ENCODE measurements at regions not wholly inside any gene's neighbourhood (a gene's known extent, or its start where the extent isn't known, plus 50 kb on each side); places are given as distances from the start of the nearest gene placed in this dataset.

GRCh38 chr3:159635047-159635641 is 353.5 kb upstream of the IL12A start:
- H3K9me3 ChIP-seq (ENCODE audit: low read length): no peaks in the 10 kb centered on the region
- H3K4me2 ChIP-seq (ENCODE audit: low read length): no peak overlapping the region
- no peak for DNase-seq (ENCODE audit: low spot score)
- no peak overlapping the region for H2AFZ ChIP-seq (ENCODE audit: low read length)
- POLR2A ChIA-PET: no interaction called here
- no peaks in the 10 kb centered on the region for H3K9me2 ChIP-seq (ENCODE audit: insufficient read depth, low read length)
- H3K36me3 ChIP-seq (ENCODE audit: insufficient read depth, low read length): no peaks in the 10 kb centered on the region
- CTCF ChIA-PET (ENCODE audit: unreplicated experiment): no interaction called here
- H3K4me3 ChIP-seq (ENCODE audit: low read depth, low read length, poor library complexity, severe bottlenecking): no peak overlapping the region
- H3K79me2 ChIP-seq (ENCODE audit: insufficient read depth, low read depth, low read length): no peaks in the 10 kb centered on the region
- H3K4me1 ChIP-seq (ENCODE audit: insufficient read depth, low read length, poor library complexity, severe bottlenecking): no peaks in the 10 kb centered on the region
- intact Hi-C loops (cut with micrococcal nuclease; ENCODE audit: unreplicated experiment): no loop called here
- no TSS peak for BruUV-seq (replicated peaks)
- no peak overlapping the region for H3K27ac ChIP-seq (ENCODE audit: low read depth, low read length, poor library complexity, severe bottlenecking)
- no peak for TF ChIP-seq EZH2phosphoT487 (IDR thresholded peaks at IDR 0.05; ENCODE audit: borderline replicate concordance, low read depth, low read length)
- TF ChIP-seq, protein P1, sequence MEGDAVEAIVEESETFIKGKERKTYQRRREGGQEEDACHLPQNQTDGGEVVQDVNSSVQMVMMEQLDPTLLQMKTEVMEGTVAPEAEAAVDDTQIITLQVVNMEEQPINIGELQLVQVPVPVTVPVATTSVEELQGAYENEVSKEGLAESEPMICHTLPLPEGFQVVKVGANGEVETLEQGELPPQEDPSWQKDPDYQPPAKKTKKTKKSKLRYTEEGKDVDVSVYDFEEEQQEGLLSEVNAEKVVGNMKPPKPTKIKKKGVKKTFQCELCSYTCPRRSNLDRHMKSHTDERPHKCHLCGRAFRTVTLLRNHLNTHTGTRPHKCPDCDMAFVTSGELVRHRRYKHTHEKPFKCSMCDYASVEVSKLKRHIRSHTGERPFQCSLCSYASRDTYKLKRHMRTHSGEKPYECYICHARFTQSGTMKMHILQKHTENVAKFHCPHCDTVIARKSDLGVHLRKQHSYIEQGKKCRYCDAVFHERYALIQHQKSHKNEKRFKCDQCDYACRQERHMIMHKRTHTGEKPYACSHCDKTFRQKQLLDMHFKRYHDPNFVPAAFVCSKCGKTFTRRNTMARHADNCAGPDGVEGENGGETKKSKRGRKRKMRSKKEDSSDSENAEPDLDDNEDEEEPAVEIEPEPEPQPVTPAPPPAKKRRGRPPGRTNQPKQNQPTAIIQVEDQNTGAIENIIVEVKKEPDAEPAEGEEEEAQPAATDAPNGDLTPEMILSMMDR (conservative IDR thresholded peaks at IDR 0.05; ENCODE audit: low read length): no peak
- no peaks in the 10 kb centered on the region for H4K20me1 ChIP-seq (ENCODE audit: insufficient read depth, low read length)

DNA sequence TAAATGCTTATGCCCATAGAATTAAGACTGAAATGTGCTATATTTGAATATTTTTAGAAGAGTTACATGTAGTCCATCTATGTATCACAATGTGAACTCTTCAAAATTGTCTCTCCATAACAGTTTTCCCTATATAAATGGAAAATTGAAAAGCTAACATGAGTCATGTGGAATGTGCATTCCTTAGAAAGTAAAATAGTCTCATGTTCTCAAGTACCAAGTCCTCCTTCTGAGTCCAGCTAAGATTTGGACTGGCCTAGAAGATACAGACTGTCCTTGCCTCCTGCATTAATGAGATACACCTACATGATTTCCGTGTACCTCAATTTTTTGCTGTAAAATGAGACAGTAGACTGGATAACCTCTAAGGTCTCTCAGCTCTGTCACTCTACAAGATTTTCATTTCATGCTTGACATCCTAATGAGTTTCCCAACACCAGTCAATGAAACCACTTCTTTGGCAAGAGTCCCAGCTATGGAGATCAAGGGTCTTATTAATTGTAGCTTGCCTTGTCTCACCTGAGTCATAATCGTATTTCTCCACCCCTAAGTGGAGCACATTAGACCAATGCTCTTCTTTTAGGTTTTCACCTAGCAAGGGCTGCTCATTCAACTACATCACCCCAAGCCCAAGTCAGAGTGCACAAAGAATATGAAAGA is 350.6 kb upstream of the IL12A start:
- no peak overlapping the region for H3K27ac ChIP-seq (ENCODE audit: low read depth, low read length, poor library complexity, severe bottlenecking)
- intact Hi-C loops (cut with micrococcal nuclease; ENCODE audit: unreplicated experiment): no loop called here
- CTCF ChIA-PET (ENCODE audit: unreplicated experiment): interaction anchor here (0.6 kb wide), 1 partner anchor 203 kb away, joined by 3 read pairs; no protein-coding TSS in a partner anchor
- no peaks in the 10 kb centered on the region for H3K79me2 ChIP-seq (ENCODE audit: insufficient read depth, low read depth, low read length)
- POLR2A ChIA-PET: no interaction called here
- DNase-seq (ENCODE audit: low spot score): no peak
- TF ChIP-seq, protein P1 (conservative IDR thresholded peaks at IDR 0.05; ENCODE audit: low read length): no peak
- TF ChIP-seq EZH2phosphoT487 (IDR thresholded peaks at IDR 0.05; ENCODE audit: borderline replicate concordance, low read depth, low read length): no peak
- no peak overlapping the region for H3K4me2 ChIP-seq (ENCODE audit: low read length)
- no peak overlapping the region for H3K4me3 ChIP-seq (ENCODE audit: low read depth, low read length, poor library complexity, severe bottlenecking)
- H3K9me2 ChIP-seq (ENCODE audit: insufficient read depth, low read length): no peaks in the 10 kb centered on the region
- no peaks in the 10 kb centered on the region for H4K20me1 ChIP-seq (ENCODE audit: insufficient read depth, low read length)
- no peaks in the 10 kb centered on the region for H3K36me3 ChIP-seq (ENCODE audit: insufficient read depth, low read length)
- no peaks in the 10 kb centered on the region for H3K9me3 ChIP-seq (ENCODE audit: low read length)
- no peak overlapping the region for H2AFZ ChIP-seq (ENCODE audit: low read length)
- BruUV-seq (replicated peaks): no TSS peak
- H3K4me1 ChIP-seq (ENCODE audit: insufficient read depth, low read length, poor library complexity, severe bottlenecking): no peaks in the 10 kb centered on the region

- TF ChIP-seq, protein P1 (conservative IDR thresholded peaks at IDR 0.05; ENCODE audit: low read length): no peak
- TF ChIP-seq EZH2phosphoT487 (IDR thresholded peaks at IDR 0.05; ENCODE audit: borderline replicate concordance, low read depth, low read length): no peak
- H3K4me1 ChIP-seq (ENCODE audit: insufficient read depth, low read length, poor library complexity, severe bottlenecking): no peaks in the 10 kb centered on the region
- H3K9me2 ChIP-seq (ENCODE audit: insufficient read depth, low read length): no peaks in the 10 kb centered on the region
- no peaks in the 10 kb centered on the region for H4K20me1 ChIP-seq (ENCODE audit: insufficient read depth, low read length)
- no TSS peak for BruUV-seq (replicated peaks)
- no peak overlapping the region for H2AFZ ChIP-seq (ENCODE audit: low read length)
- ChIA-PET POLR2A (interaction anchor here (0.7 kb wide), 1 partner anchor 9 kb away, joined by 3 read pairs; no protein-coding TSS in a partner anchor), CTCF (ENCODE audit: unreplicated experiment) (no interaction called here)
- H3K79me2 ChIP-seq (ENCODE audit: insufficient read depth, low read depth, low read length): no peaks in the 10 kb centered on the region
- intact Hi-C loops (cut with micrococcal nuclease; ENCODE audit: unreplicated experiment): no loop called here
- no peak for DNase-seq (ENCODE audit: low spot score)
- H3K9me3 ChIP-seq (ENCODE audit: low read length): no peaks in the 10 kb centered on the region
- H3K27ac ChIP-seq (ENCODE audit: low read depth, low read length, poor library complexity, severe bottlenecking): no peak overlapping the region
- no peaks in the 10 kb centered on the region for H3K36me3 ChIP-seq (ENCODE audit: insufficient read depth, low read length)
- H3K4me2 ChIP-seq (ENCODE audit: low read length): no peak overlapping the region
- no peak overlapping the region for H3K4me3 ChIP-seq (ENCODE audit: low read depth, low read length, poor library complexity, severe bottlenecking)
These were observed 348.4 kb upstream of the IL12A start for GRCh38 chr3:159640225-159640624.

All from OCI-LY7 (cell line).